DMS 273 (cell line): ENCODE measurements at regions not wholly inside any gene's neighbourhood (a gene's known extent, or its start where the extent isn't known, plus 50 kb on each side); places are given as distances from the start of the nearest gene placed in this dataset.
"Not testable (repeated sequence)": the region's sequence is repeated elsewhere in the genome, so short reads cannot be mapped to it uniquely, and the experiment has no call there.

ENCODE experiments used
- DNase-seq: peaks from one replicate; lab custom pipeline; 2025; ENCODE audit not compliant: unreplicated experiment; lab: John Stamatoyannopoulos, UW

DNA sequence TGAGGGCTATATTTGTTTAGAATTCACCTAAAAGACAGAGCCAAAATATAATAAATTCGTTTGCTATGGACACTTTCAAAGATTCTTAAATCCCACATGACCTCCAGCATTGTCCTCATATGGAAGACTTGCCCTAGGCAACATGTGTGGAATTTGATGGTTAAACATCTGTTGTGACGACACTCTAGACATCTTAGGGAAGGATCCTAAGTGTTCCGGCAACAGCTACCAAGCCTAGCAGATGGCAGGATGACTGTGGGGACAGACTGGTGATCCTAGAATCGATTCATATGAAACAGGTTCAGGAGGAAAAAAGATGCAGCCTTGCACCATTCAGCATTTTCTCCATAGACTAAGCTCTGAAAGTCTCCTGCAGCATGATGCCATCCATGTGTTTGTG is 77.6 kb upstream of the BACH2 start:
- DNase-seq = peak; percentile 13

DNA sequence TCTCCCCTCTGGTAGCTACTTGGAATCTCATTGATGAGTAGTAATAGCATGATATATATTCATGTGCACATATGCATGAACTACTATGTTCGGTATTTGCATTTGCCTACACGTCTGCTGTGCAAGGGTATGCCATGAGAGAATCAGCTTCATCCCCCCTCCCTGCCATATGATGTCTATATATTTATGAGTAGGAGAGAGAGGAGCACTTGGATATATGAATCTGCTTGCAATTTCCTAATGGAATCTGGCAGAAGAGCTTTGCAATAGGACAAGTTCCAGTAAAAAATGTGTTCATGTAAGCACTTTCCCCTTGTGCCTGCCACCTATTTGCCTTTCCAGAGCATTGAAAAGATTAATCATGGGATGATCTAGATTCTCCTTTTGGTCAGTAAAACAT is 76.2 kb upstream of the BACH2 start:
- no peak for DNase-seq

DNA sequence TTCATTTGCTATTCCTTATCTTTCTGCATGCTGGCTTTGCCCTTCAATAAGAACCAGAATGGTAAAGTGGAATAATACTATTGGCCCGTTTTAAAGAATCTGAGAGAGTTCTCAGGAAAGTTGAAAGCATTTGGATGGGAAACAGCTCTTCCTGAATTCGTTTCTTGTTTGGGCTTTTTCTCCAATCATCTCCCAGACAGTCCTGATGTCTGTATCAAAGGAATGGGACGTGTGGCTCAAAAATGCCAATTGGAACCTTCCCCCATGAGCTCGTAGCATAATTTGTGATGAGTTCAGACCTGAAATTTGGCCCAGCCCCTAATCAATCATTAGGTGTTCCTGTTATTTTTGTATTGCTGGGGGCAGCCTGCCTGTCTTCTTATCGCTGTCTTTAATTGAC is 75.8 kb upstream of the BACH2 start:
- DNase-seq = no peak

DNA sequence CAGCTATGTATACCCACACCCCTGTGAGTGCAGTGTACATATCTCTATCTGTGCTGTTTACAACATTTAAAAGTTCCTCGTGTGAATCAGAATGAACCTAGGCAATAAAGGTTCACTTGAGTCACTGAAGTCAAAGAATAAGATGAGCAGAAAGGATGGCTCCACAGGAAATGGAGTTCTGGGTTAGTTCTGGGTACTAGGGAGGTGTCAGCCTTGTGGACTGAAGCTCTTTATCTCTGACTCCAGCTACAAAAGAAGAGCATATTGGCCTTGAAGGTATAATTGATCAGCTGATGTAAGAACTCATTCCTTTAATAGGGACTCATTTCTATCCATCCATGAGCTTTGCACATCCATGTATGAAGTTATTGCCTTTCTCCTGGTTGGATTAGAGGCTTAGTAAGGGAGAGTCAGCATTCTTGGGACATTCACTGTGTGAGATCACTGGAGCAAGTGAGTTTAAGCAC is 73.9 kb upstream of the BACH2 start:
- no peak for DNase-seq

DNA sequence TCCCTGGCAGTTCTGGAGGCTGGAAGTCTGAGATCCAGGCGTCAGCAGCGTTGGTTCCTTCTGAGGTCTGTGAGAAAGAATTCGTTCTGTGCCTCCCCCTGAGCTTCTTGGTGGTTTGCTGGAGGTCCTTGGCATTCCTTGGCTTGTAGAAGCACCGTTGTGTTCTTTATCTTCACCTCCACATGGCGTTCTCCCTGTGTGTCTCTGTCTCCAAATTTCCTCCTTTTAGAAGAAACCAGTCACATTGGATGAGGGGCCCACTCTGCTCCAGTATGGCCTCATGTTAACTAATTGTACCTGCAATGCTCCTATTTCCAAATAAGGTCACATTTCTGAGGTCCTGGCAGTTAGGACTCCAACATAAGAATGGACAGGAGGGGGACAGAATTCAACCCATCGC is 73.0 kb upstream of the BACH2 start:
- no peak for DNase-seq

DNA sequence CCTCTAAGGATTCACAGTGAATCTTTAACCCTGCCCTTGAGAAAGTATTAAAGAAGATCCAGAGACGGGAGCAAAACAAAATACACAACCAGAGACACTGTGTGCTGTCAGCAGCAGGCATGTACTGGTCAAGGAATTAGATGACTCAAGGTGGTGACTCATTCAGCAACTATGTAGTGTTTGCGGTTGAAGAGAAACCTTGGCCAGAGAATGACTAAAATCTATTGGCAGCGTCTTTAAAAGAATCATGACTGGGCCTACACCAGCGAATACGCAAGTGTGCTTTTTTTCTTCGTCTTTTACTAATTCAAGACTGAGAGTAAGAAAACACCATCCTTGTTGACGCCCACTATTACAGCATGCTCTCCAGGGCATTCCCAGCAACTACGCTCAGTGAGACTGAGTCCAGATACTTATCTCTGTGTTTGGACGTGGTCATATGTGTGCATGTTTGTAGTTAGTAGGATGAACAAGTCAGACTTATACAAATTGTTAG is 72.4 kb upstream of the BACH2 start:
- DNase-seq = peak; percentile 71

DNA sequence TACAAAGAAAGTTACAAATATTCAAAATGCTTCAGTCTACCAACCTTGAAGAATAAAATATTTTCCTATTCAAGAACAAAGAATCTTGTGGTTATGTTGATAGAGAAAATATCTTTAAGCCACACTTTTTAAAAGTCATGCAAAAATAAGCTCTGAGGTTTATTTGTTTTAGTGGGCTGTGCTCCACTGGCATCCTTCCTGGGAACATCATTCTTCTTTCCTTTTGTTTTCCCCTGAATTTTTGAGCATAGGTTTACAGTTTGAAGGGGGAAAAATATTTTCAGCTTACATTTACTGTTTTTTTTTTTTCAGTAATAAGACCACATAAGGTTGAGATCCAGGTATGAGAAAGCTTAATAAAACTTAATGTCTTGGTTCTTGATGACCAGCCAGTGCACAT is 72.0 kb upstream of the BACH2 start:
- no peak for DNase-seq

DNA sequence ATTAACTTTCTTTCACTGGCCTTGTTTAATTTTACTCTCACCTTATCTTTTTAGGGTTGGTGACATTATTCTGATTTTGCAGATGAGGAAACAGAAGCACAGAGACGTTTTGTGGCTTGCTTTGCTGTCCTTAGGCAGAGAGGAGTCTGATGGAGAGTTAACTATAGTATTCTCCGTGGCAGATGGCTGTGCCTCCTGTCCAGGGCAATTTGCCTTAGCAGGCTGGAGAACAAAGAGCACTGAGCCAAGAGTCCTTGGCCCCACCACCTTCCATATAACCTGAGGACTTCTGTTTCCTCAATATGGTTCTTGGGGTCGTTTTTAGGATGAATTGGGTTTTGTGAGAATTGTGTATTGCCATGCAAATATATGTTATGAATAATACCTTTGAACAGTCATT is 71.4 kb upstream of the BACH2 start:
- peak; percentile 49 for DNase-seq

DNA sequence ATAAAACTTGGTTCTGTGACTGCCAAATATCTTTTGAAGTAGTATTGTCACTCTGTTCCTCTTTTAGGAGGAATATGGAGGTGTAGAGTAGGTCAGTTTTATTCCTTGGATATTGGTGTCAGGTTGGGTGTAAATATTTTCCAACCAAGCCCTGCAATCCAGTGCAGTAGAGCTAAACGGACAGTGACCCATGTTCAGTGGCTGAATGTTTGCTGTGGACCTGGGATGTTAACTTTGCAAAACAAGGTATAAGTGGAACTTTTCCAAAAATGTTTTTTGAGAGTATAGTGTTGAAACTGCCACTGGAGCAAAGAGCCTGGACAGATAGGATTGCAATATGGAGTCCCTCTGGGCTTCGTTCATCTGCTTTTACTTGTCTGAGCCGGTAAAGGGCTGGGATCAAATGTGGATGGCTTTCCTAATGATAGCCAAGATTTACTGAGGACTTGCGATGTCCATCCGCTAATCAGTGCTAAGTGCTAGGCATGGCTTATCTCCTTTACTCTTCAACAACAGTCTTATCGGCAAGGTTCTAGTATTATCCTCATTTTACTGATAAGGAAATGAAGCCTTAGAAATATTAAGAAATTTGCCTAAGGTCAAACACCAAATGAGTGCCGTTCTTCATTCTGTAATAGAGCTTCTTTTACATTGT is 69.0 kb upstream of the BACH2 start:
- DNase-seq = no peak

DNA sequence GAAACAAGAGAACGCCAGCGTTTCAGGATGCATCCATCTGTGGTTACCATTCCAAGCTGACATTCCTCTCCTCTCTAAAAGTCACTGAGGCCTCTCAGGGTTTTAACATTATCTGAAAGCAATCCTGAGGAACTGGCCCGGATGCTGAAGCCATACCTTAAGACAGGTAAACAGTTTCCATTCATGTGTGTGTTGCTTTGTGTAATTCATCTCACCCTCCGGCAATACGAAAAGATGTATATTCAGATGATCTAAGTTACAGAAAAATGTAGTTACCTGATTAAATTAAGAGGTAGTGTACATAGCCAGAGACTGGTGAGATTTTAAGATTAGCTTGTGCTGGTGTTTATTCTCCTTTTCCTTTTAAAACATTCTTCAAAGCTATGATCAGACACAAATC is 68.4 kb upstream of the BACH2 start:
- no peak for DNase-seq

DNA sequence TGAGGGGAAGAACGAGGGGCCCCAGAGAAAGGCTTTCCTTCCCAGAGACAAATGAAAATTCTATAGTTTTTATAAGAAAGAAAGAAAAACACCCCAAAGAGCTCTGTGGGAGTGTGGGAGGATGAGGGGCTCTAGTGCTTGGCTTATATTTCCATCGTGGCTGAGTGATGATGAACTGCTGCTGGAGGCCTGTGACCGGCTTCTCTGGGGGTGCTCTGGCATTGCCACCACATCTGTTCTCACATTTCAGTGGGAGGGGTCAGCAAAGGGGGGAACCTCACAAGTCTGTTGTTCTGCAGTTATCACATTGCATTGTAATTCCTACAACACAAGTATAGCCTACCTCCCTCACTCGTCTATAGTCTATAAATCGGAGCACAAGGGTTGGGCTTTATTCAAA is 67.6 kb upstream of the BACH2 start:
- DNase-seq = no peak

DNA sequence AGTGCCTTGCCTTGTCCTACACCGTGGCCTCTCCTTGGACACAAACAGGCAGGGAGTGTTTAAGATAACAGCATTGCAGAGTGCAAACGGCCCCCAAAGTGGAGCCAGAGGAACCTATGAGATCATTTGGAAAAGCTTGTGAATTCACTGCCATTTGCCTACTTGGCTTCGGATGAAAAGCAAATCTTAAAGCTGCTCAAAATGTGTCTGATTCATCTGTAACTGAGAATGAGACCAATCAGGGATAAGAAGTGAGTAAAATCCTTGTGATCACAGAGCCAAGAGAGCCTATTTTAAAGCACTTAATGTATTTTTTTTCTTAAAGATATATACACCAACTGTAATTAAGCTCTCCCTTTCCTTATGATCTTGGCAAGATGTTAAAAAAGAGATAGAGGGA is 65.7 kb upstream of the BACH2 start:
- DNase-seq = peak; percentile 10

DNA sequence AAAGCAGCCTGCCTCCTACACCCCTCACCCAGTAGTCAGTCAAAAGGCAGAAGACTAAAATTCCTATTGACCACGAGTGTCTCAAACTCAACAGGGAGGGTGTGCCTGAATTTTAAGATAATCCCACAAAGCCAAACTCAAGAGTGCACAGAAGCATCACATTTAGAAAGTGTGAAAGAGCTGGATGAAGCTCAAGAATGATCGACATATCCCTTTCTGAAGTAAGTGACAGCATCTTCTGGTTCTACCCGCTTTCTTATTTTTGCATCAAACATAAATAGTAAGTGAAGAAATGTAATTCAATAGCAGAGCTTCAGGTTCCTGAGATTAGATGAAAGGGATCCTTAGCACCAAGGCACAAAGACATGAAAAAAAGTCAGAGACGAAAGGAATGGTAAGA is 64.5 kb upstream of the BACH2 start:
- no peak for DNase-seq

DNA sequence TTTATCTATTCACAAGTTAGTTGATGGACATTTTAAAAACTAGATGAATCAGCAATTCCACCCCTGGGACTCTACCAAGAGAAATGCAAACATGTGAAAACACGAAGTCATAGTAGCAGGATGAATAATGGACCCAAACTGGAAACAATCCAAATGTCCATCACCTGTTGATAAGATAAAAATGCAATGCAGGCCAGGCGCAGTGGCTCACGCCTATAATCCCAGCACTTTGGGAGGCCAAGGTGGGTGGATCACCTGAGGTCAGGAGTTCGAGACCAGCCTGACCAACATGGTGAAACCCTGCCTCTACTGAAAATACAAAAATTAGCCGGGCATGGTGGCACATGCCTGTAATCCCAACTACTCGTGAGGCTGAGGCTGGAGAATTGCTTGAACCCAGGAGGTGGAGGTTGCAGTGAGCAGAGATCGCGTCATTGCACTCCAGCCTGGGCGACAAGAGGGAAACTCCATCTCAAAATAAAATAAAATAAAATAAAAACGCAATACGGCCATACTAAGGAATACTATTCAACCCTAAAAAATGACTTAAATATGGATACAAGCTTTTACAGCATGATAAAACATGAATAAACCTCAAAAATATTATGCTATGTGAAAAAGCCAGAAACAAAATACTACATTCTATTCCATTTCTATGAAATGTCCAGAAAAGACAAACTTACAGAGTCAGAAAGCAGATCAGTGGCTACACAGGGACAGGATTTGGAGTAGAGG is 61.6 kb upstream of the BACH2 start:
- DNase-seq = not testable (repeated sequence)

DNA sequence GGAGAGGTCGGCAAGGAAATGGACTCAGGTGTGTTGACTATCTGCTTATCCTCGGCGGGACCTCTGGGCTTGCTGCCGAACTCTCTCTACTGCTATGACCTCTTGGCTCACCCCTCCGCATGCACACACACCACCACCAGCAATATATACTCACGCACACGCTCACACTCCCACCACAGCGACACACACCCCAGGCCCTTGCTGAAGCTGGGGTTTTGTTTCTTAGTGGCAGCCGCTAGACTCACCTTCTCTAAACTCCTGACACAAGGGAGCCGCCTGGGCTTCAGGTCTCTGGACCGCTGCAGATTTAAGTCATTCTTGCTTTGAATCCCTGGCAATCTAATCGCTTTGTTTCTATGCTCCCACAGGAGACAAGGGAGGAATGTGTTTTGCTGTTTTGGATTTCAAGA is 59.4 kb upstream of the BACH2 start:
- DNase-seq = no peak

DNA sequence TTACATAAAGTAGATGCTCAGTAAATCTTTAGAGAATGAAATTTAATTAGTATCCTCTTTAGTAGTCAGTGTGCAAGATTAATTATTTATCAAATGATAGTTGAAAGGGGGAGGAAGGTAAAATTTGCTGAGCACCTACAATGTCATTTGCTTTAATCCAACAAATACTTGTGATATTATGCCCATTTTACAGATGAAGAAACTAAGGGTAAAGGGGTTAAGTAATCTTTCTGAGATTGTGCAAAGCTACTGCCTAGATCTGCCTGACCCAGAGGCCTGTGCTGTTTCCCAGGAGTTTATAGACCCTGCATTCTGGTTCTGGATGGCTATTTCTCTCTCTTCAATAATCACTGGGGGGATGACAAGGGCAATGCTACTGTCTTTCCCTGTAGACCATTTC is 58.3 kb upstream of the BACH2 start:
- no peak for DNase-seq

DNA sequence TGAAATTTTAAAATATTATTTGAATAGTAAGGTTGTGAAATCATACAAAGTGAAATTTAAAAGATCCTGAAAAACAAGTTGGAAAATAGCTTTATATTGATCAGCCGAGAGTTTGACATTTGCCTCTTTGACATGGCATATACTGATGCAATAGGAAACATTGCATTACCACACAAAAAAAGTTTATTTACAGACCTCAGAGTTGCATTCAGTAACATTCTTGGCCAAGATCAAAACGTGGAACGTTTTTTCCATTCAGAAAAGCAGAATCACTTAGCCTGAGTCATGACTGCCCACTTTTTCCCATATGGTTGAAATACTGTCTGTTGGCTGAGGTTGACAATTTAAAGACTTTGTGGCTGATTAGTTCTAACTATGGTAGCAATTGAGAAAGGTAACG is 55.1 kb upstream of the BACH2 start:
- DNase-seq = no peak

DNA sequence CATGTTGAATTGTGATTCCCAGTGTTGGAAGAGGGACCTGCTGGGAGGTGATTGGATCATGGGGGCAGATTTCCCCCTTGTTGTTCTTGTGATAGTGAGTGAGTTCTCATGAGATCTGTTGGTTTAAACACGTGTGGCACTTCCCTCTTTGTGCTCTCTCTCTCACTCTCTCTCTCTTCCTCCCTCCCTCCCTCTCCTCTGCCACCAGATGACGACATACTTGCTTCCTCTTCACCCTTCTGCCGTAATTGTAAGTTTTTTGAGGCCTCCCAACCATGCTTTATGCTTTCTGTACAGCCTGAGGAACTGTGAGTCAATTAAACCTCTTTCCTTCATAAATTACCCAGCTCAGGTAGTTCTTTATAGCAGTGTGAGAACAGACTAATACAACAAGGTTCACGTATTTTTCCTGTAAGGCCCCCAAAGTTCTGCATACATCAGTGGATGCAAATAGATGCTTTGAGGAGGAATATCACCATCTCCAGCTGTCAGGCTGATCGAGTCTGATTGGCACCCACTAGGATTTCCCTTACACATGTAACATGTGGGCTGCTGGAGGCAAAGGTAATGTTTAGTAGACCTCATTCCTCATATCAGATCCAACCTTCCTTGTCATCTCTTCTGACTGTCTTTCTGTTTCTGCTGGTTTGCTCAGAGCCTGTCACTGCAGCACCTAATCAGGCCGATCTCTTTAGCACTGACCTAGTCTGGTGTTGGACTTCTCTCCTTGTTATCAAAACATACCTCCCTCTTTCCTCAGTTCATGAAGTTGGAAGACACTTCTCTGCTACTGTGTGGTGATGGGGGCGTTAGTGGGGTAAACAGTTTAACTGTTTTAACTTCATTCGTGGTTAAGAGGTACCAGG is 54.3 kb upstream of the BACH2 start:
- no peak for DNase-seq

DNA sequence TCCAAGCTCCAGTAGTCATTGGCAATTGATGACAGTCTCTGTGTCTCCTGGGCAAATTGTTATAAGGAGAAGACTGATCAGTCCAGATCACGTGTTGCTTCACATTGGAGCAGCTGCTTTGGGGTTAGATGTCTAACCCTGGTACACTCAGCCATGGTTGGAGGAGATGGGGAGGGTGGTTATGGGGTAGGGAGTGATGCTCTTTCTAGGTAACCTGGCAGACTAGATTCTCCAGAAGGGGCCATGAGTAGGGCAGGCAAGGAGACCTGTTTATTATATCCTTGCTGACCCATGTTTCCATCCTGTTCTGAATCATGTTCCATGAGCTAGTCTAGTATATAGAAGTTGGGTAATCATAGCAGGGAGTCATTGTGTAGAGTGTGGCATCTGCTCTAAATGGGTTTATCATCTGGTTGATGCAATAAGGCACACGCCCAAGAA is 50.8 kb upstream of the BACH2 start:
- no peak for DNase-seq

DNA sequence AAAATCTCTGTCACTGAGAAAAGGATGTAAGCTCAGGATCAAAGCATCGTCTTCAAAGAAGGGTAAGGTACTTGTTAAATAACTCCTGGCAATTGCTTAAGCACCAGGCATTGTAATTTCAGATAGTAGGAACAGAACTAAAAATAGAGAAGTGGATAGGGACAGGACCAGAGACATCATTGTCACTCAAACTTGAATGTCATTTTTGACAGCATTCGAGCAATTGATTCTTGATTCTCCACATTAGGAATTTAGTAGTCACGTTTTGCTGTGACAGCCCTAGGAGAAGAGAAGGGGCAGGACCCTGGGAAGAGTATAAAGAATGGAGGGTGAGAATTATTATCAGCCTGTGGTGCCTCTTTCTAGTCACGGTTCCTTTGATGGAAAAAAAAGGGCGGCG is 50.1 kb upstream of the BACH2 start:
- no peak for DNase-seq
